Amniotic epithelial cell (primary cell): ENCODE measurements at regions not wholly inside any gene's neighbourhood (a gene's known extent, or its start where the extent isn't known, plus 50 kb on each side); places are given as distances from the start of the nearest gene placed in this dataset.

Source experiments
- DNase-seq: peaks from one replicate; pipeline ENCODE4 v3.0.0-alpha.2; 2010; ENCODE audit warnings: low read depth

GRCh38 chr6:169891421-169891820, 140.0 kb downstream of the ERMARD start:
- no peak for DNase-seq

GRCh38 chr6:169890901-169891300, 139.5 kb downstream of the ERMARD start:
- no peak for DNase-seq

- DNase-seq, result no peak
These were observed 138.6 kb downstream of the ERMARD start for GRCh38 chr6:169890049-169890448.

GRCh38 chr6:169887529-169888140, 136.2 kb downstream of the ERMARD start:
- DNase-seq, result no peak

- no peak for DNase-seq
These were observed 135.3 kb downstream of the ERMARD start for GRCh38 chr6:169886631-169887227.

GRCh38 chr6:169885831-169886230, 134.4 kb downstream of the ERMARD start:
- DNase-seq, result no peak

- DNase-seq, result no peak
These were observed 133.7 kb downstream of the ERMARD start for GRCh38 chr6:169885131-169885530.

- no peak for DNase-seq
These were observed 132.7 kb downstream of the ERMARD start for GRCh38 chr6:169884158-169884557.

- DNase-seq, result no peak
These were observed 131.9 kb downstream of the ERMARD start for GRCh38 chr6:169883316-169883715.

- DNase-seq, result no peak
These were observed 130.6 kb downstream of the ERMARD start for GRCh38 chr6:169881976-169882375.

GRCh38 chr6:169881398-169881797, 130.0 kb downstream of the ERMARD start:
- DNase-seq, result no peak

- no peak for DNase-seq
These were observed 129.1 kb downstream of the ERMARD start for GRCh38 chr6:169880516-169880915.

GRCh38 chr6:169869301-169869700, 117.9 kb downstream of the ERMARD start:
- DNase-seq, result no peak

- DNase-seq, result no peak
These were observed 117.0 kb downstream of the ERMARD start for GRCh38 chr6:169868458-169868857.

GRCh38 chr6:169867751-169868191, 116.3 kb downstream of the ERMARD start:
- no peak for DNase-seq

- DNase-seq, result no peak
These were observed 115.5 kb downstream of the ERMARD start for GRCh38 chr6:169866668-169867521.

- no peak for DNase-seq
These were observed 114.7 kb downstream of the ERMARD start for GRCh38 chr6:169866140-169866534.

- no peak for DNase-seq
These were observed 114.1 kb downstream of the ERMARD start for GRCh38 chr6:169865346-169866139.

- no peak for DNase-seq
These were observed 113.0 kb downstream of the ERMARD start for GRCh38 chr6:169864148-169865020.

GRCh38 chr6:169863710-169864109, 112.3 kb downstream of the ERMARD start:
- no peak for DNase-seq

GRCh38 chr6:169862892-169863525, 111.6 kb downstream of the ERMARD start:
- no peak for DNase-seq
